SK-N-SH (cell line): ENCODE measurements at regions not wholly inside any gene's neighbourhood (a gene's known extent, or its start where the extent isn't known, plus 50 kb on each side); places are given as distances from the start of the nearest gene placed in this dataset.

Experiments
- CTCF ChIP-seq: fragments of 200-600 bp; sonication (generic); IDR thresholded peaks from 2 replicates; pipeline ENCODE4 v1.6.1; 2017; ENCODE audit warnings: antibody characterized with exemption, mild to moderate bottlenecking, moderate library complexity
- EP300 ChIP-seq, 2 experiments: IDR thresholded peaks; 2 replicates each; pipeline versions ENCODE4 v1.4.0 to v1.6.1; 2012; ENCODE audit warnings: borderline replicate concordance in 1 of 2, low read depth in 1 of 2, low read length in 1 of 2
- EZH2phosphoT487 ChIP-seq: fragments of 200-600 bp; sonication (generic); IDR thresholded peaks from 2 replicates; pipeline ENCODE4 v1.6.1; 2017; ENCODE audit warnings: low read depth, mixed run types, mild to moderate bottlenecking, antibody characterized with exemption, moderate library complexity, borderline replicate concordance
- GABPA ChIP-seq: IDR thresholded peaks from 2 replicates; pipeline ENCODE4 v1.4.0; 2012; ENCODE audit warnings: low read depth, mild to moderate bottlenecking
- MXI1 ChIP-seq: IDR thresholded peaks from 2 replicates; pipeline ENCODE4 v1.6.1; 2012; ENCODE audit warnings: mild to moderate bottlenecking, low read depth, low read length, improper control_type of control experiment
- POLR2AphosphoS5 ChIP-seq: IDR thresholded peaks from 2 replicates; pipeline ENCODE4 v1.6.1; 2012; ENCODE audit warnings: low read depth, low read length
- RFX5 ChIP-seq: IDR thresholded peaks from 2 replicates; pipeline ENCODE4 v1.6.1; 2012; ENCODE audit warnings: mild to moderate bottlenecking, improper control_type of control experiment, low read length
- SMC3 ChIP-seq: IDR thresholded peaks from 2 replicates; pipeline ENCODE4 v1.6.1; 2012; ENCODE audit warnings: low read depth, low read length, improper control_type of control experiment
- TAF1 ChIP-seq: IDR thresholded peaks from 2 replicates; pipeline ENCODE4 v1.6.1; 2012; ENCODE audit warnings: low read depth, mild to moderate bottlenecking, low read length, moderate library complexity, borderline replicate concordance
- YY1 ChIP-seq: IDR thresholded peaks from 2 replicates; pipeline ENCODE4 v1.4.0; 2012; ENCODE audit warnings: low read depth, mild to moderate bottlenecking
- TF ChIP-seq, protein P1 (sequence below): IDR thresholded peaks from 2 replicates; pipeline ENCODE4 v1.4.0; 2012; ENCODE audit warnings: low read depth, borderline replicate concordance

- TF ChIP-seq CTCF (no peak), SMC3 (no peak), EP300 (IDR thresholded peaks at IDR 0.05; ENCODE audit: borderline replicate concordance in 1 of 2, low read depth in 1 of 2, low read length in 1 of 2) (no peak), MXI1 (no peak), EZH2phosphoT487 (no peak), YY1 (no peak), POLR2AphosphoS5 (no peak), TAF1 (no peak), RFX5 (no peak), GABPA (no peak)
- TF ChIP-seq, protein P1, sequence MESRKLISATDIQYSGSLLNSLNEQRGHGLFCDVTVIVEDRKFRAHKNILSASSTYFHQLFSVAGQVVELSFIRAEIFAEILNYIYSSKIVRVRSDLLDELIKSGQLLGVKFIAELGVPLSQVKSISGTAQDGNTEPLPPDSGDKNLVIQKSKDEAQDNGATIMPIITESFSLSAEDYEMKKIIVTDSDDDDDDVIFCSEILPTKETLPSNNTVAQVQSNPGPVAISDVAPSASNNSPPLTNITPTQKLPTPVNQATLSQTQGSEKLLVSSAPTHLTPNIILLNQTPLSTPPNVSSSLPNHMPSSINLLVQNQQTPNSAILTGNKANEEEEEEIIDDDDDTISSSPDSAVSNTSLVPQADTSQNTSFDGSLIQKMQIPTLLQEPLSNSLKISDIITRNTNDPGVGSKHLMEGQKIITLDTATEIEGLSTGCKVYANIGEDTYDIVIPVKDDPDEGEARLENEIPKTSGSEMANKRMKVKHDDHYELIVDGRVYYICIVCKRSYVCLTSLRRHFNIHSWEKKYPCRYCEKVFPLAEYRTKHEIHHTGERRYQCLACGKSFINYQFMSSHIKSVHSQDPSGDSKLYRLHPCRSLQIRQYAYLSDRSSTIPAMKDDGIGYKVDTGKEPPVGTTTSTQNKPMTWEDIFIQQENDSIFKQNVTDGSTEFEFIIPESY = no peak
Measured at GRCh38 chr1:208509072-208509471, 264.9 kb upstream of the PLXNA2 start.
